B cell (primary cell): ENCODE measurements at regions not wholly inside any gene's neighbourhood (a gene's known extent, or its start where the extent isn't known, plus 50 kb on each side); places are given as distances from the start of the nearest gene placed in this dataset.

Experiments used
- CTCF ChIP-seq: fragments of 200-600 bp; IDR thresholded peaks from one replicate; pipeline ENCODE4 v1.8.0; 2022; ENCODE audit warnings: antibody characterized with exemption, mild to moderate bottlenecking
- EZH2 ChIP-seq: IDR thresholded peaks from 2 replicates; pipeline ENCODE4 v1.6.1; 2012; ENCODE audit warnings: borderline replicate concordance, low read depth, mild to moderate bottlenecking, moderate library complexity, low read length; ENCODE audit not compliant: insufficient read depth, poor library complexity, severe bottlenecking

- TF ChIP-seq CTCF: no peak
- no peak for TF ChIP-seq EZH2
These were observed 86.5 kb upstream of the MANSC4 start for GRCh38 chr12:27866373-27867101.
